ENCODE measurements at regions not wholly inside any gene's neighbourhood (a gene's known extent, or its start where the extent isn't known, plus 50 kb on each side); places are given as distances from the start of the nearest gene placed in this dataset.
A peak's percentile ranks its signal among the peaks of the same experiment; 100 is the strongest.
"Not testable (repeated sequence)": the region's sequence is repeated elsewhere in the genome, so short reads cannot be mapped to it uniquely, and the experiment has no call there.

- no peak for TF ChIP-seq CREB5 (CRISPR knock-in tag; IDR thresholded peaks at IDR 0.05; ENCODE audit: low read depth)
- TF ChIP-seq ZFP30 (CRISPR knock-in tag; IDR thresholded peaks at IDR 0.05), result no peak
Measured at GRCh38 chr1:190940951-190941350, 463.3 kb upstream of the BRINP3 start (continued).

DNA sequence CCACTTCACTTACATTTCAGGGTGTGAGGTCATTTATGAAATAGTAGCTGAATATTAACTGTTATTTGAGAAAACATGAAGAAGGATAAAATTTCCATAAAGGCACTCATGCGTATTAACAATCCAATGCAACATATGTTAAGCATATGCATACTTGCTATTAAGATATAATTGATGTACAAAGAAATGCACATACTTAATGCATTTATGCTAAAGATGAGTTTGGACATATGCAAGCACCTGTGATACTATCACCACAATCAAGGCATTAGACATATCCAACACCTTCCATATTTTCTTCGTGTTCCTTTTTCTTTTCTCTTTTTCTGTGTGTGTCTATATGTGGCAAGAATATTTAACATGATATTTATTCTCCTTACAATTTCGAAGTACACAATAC is 464.8 kb upstream of the BRINP3 start:
- no peak for ATAC-seq
- TF ChIP-seq ZNF70 (CRISPR knock-in tag; IDR thresholded peaks at IDR 0.05), result no peak
- no peak for TF ChIP-seq ISL1 (CRISPR knock-in tag; IDR thresholded peaks at IDR 0.05)
- TF ChIP-seq TCF4 (CRISPR knock-in tag; IDR thresholded peaks at IDR 0.05; ENCODE audit: borderline replicate concordance), result no peak

- ATAC-seq, result not testable (repeated sequence)
Measured at GRCh38 chr1:190943722-190944121, 466.1 kb upstream of the BRINP3 start.

- peak; percentile 45 for ATAC-seq
- TF ChIP-seq ZFP30 (CRISPR knock-in tag; IDR thresholded peaks at IDR 0.05) (no peak), ZC3H10 (CRISPR knock-in tag; IDR thresholded peaks at IDR 0.05) (no peak), OSR1 (CRISPR knock-in tag; IDR thresholded peaks at IDR 0.05) (no peak), RARB (CRISPR knock-in tag; IDR thresholded peaks at IDR 0.05) (no peak), PPARA (CRISPR knock-in tag; IDR thresholded peaks at IDR 0.05; ENCODE audit: borderline replicate concordance) (no peak), ZNF8 (CRISPR knock-in tag; IDR thresholded peaks at IDR 0.05) (no peak), TOX (CRISPR knock-in tag; IDR thresholded peaks at IDR 0.05; ENCODE audit: borderline replicate concordance) (no peak), ZNF565 (CRISPR knock-in tag; conservative IDR thresholded peaks at IDR 0.05; ENCODE audit: low read depth) (no peak), BACH2 (CRISPR knock-in tag; IDR thresholded peaks at IDR 0.05; ENCODE audit: borderline replicate concordance) (no peak)
- TF ChIP-seq, protein P1, sequence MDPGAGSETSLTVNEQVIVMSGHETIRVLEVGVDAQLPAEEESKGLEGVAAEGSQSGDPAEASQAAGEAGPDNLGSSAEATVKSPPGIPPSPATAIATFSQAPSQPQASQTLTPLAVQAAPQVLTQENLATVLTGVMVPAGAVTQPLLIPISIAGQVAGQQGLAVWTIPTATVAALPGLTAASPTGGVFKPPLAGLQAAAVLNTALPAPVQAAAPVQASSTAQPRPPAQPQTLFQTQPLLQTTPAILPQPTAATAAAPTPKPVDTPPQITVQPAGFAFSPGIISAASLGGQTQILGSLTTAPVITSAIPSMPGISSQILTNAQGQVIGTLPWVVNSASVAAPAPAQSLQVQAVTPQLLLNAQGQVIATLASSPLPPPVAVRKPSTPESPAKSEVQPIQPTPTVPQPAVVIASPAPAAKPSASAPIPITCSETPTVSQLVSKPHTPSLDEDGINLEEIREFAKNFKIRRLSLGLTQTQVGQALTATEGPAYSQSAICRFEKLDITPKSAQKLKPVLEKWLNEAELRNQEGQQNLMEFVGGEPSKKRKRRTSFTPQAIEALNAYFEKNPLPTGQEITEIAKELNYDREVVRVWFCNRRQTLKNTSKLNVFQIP (CRISPR knock-in tag; IDR thresholded peaks at IDR 0.05; ENCODE audit: borderline replicate concordance, low read depth), result no peak
Measured at GRCh38 chr1:190949939-190950338, 472.3 kb upstream of the BRINP3 start.

DNA sequence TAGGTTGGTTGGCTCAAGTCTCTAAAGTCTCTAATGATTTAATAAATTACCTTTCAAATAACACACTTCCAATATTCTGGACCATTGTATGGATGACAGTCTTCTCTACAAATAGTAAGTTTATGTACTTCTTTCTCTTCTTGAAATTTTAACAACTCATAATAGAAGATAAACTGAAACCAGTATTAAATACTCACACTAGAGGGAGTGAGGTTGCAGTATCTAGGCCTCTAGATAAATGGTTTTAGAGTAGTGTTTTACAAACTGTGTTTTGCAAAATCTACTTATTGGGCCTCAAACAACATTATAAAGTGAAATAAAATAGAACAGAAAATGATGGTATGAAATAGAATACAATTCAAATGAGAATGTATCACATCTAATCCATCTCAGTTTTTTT is 479.9 kb upstream of the BRINP3 start:
- no peak for ATAC-seq
- no peak for TF ChIP-seq ZNF8 (CRISPR knock-in tag; IDR thresholded peaks at IDR 0.05)
- TF ChIP-seq ZFP30 (CRISPR knock-in tag; IDR thresholded peaks at IDR 0.05), result no peak
- TF ChIP-seq OSR1 (CRISPR knock-in tag; IDR thresholded peaks at IDR 0.05), result no peak
- no peak for TF ChIP-seq CSDC2 (CRISPR knock-in tag; IDR thresholded peaks at IDR 0.05)
- TF ChIP-seq ISL1 (CRISPR knock-in tag; IDR thresholded peaks at IDR 0.05), result no peak
- TF ChIP-seq RARB (CRISPR knock-in tag; IDR thresholded peaks at IDR 0.05), result no peak
- TF ChIP-seq CREB5 (CRISPR knock-in tag; IDR thresholded peaks at IDR 0.05; ENCODE audit: low read depth), result no peak
- no peak for TF ChIP-seq TCF4 (CRISPR knock-in tag; IDR thresholded peaks at IDR 0.05; ENCODE audit: borderline replicate concordance)
- TF ChIP-seq ESRRG (CRISPR knock-in tag; IDR thresholded peaks at IDR 0.05), result no peak
- TF ChIP-seq TOX (CRISPR knock-in tag; IDR thresholded peaks at IDR 0.05; ENCODE audit: borderline replicate concordance), result no peak
- TF ChIP-seq GLIS3 (CRISPR knock-in tag; IDR thresholded peaks at IDR 0.05), result no peak
- no peak for TF ChIP-seq BACH2 (CRISPR knock-in tag; IDR thresholded peaks at IDR 0.05; ENCODE audit: borderline replicate concordance)
- TF ChIP-seq, protein P2, sequence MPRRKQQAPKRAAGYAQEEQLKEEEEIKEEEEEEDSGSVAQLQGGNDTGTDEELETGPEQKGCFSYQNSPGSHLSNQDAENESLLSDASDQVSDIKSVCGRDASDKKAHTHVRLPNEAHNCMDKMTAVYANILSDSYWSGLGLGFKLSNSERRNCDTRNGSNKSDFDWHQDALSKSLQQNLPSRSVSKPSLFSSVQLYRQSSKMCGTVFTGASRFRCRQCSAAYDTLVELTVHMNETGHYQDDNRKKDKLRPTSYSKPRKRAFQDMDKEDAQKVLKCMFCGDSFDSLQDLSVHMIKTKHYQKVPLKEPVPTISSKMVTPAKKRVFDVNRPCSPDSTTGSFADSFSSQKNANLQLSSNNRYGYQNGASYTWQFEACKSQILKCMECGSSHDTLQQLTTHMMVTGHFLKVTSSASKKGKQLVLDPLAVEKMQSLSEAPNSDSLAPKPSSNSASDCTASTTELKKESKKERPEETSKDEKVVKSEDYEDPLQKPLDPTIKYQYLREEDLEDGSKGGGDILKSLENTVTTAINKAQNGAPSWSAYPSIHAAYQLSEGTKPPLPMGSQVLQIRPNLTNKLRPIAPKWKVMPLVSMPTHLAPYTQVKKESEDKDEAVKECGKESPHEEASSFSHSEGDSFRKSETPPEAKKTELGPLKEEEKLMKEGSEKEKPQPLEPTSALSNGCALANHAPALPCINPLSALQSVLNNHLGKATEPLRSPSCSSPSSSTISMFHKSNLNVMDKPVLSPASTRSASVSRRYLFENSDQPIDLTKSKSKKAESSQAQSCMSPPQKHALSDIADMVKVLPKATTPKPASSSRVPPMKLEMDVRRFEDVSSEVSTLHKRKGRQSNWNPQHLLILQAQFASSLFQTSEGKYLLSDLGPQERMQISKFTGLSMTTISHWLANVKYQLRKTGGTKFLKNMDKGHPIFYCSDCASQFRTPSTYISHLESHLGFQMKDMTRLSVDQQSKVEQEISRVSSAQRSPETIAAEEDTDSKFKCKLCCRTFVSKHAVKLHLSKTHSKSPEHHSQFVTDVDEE (CRISPR knock-in tag; IDR thresholded peaks at IDR 0.05), result no peak
- TF ChIP-seq ZFP3 (CRISPR knock-in tag; IDR thresholded peaks at IDR 0.05), result no peak
- no peak for TF ChIP-seq SNAI2 (CRISPR knock-in tag; IDR thresholded peaks at IDR 0.05)
- no peak for TF ChIP-seq CSRNP3 (CRISPR knock-in tag; IDR thresholded peaks at IDR 0.05)
- TF ChIP-seq ZNF70 (CRISPR knock-in tag; IDR thresholded peaks at IDR 0.05), result no peak
- TF ChIP-seq, protein P3, sequence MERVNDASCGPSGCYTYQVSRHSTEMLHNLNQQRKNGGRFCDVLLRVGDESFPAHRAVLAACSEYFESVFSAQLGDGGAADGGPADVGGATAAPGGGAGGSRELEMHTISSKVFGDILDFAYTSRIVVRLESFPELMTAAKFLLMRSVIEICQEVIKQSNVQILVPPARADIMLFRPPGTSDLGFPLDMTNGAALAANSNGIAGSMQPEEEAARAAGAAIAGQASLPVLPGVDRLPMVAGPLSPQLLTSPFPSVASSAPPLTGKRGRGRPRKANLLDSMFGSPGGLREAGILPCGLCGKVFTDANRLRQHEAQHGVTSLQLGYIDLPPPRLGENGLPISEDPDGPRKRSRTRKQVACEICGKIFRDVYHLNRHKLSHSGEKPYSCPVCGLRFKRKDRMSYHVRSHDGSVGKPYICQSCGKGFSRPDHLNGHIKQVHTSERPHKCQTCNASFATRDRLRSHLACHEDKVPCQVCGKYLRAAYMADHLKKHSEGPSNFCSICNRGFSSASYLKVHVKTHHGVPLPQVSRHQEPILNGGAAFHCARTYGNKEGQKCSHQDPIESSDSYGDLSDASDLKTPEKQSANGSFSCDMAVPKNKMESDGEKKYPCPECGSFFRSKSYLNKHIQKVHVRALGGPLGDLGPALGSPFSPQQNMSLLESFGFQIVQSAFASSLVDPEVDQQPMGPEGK (CRISPR knock-in tag; IDR thresholded peaks at IDR 0.05; ENCODE audit: borderline replicate concordance), result no peak
- no peak for TF ChIP-seq ZNF565 (CRISPR knock-in tag; conservative IDR thresholded peaks at IDR 0.05; ENCODE audit: low read depth)

Data from SK-N-SH treated with all-trans-retinoic acid at 6 μM for 48 hours (cell line).